ENCODE measurements at regions not wholly inside any gene's neighbourhood (a gene's known extent, or its start where the extent isn't known, plus 50 kb on each side); places are given as distances from the start of the nearest gene placed in this dataset.

DNA sequence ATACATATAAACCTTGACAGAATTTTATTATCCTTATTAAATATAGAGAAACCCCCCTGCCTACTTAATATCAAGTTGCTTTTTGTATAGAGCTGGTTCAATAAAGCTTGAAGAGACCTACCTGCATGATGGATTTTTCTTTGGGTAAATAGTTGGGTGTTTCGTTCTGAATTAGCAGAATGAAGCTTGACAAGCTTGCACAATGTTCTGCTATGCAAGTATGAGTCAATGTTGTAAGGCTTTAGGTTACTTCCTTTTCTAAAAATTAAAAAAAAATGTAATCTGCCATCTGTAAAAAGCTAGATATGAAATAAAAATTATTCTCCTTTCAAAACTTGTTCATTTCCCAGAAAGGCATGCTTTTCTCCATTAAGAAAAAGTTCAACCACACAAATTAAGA lies 1662.6 kb upstream of the SEL1L start:
- TF ChIP-seq POLR2AphosphoS5 (IDR thresholded peaks at IDR 0.05; ENCODE audit: insufficient read depth, low read depth, low read length) (no peak), JUN (IDR thresholded peaks at IDR 0.05; ENCODE audit: borderline replicate concordance, insufficient read depth, insufficient read length, low read depth) (no peak), POLR2A (IDR thresholded peaks at IDR 0.05; ENCODE audit: low read depth, low read length) (no peak), EZH2 (IDR thresholded peaks at IDR 0.05; ENCODE audit: borderline replicate concordance, low read depth, low read length, severe bottlenecking) (no peak), FOS (IDR thresholded peaks at IDR 0.05; ENCODE audit: borderline replicate concordance, insufficient read depth, low read length) (no peak)
- TF ChIP-seq, protein P1, sequence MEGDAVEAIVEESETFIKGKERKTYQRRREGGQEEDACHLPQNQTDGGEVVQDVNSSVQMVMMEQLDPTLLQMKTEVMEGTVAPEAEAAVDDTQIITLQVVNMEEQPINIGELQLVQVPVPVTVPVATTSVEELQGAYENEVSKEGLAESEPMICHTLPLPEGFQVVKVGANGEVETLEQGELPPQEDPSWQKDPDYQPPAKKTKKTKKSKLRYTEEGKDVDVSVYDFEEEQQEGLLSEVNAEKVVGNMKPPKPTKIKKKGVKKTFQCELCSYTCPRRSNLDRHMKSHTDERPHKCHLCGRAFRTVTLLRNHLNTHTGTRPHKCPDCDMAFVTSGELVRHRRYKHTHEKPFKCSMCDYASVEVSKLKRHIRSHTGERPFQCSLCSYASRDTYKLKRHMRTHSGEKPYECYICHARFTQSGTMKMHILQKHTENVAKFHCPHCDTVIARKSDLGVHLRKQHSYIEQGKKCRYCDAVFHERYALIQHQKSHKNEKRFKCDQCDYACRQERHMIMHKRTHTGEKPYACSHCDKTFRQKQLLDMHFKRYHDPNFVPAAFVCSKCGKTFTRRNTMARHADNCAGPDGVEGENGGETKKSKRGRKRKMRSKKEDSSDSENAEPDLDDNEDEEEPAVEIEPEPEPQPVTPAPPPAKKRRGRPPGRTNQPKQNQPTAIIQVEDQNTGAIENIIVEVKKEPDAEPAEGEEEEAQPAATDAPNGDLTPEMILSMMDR (IDR thresholded peaks at IDR 0.05; ENCODE audit: extremely low read depth in 1 of 2, insufficient read depth in 1 of 2, low read depth in 1 of 2, low read length in 2 of 2), result no peak
